K562 (cell line): ENCODE measurements at regions not wholly inside any gene's neighbourhood (a gene's known extent, or its start where the extent isn't known, plus 50 kb on each side); places are given as distances from the start of the nearest gene placed in this dataset.

Experiments
- C11orf30 ChIP-seq: fragments of 450-650 bp; IDR thresholded peaks from 2 replicates; pipeline ENCODE4 v1.6.1; 2016; ENCODE audit warnings: low read depth, mild to moderate bottlenecking
- FOSL1 ChIP-seq: fragments of 200-800 bp; sonication (Bioruptor generic); conservative IDR thresholded peaks from 2 replicates; pipeline ENCODE4 v1.6.1; 2016; ENCODE audit warnings: missing genetic modification characterization, missing compliant biosample characterization
- NFE2 ChIP-seq: IDR thresholded peaks from 2 replicates; pipeline ENCODE4 v1.6.1; 2014; ENCODE audit warnings: antibody characterized with exemption, low read depth
- TCF7L2 ChIP-seq: fragments of 150-350 bp; IDR thresholded peaks from 2 replicates; pipeline ENCODE4 v1.6.1; 2016; ENCODE audit warnings: low read depth, mild to moderate bottlenecking, low read length, moderate library complexity
- TEAD1 ChIP-seq, 2 experiments: fragments of 450-650 bp in 1 of 2; sonication (generic) in 1 of 2; formaldehyde crosslinking; IDR thresholded peaks; 2 replicates each; pipeline versions ENCODE4 v1.4.0 to v1.8.0; 2020 to 2022; ENCODE audit warnings: mild to moderate bottlenecking in 2 of 2, missing genetic modification reagents in 1 of 2
- ZFP30 ChIP-seq: fragments of 250-450 bp; sonication (Bioruptor Pico); IDR thresholded peaks from 2 replicates; pipeline ENCODE4 v1.8.0; 2022; ENCODE audit warnings: moderate library complexity, mild to moderate bottlenecking, inconsistent platforms, borderline replicate concordance
- ZNF316 ChIP-seq: fragments of 450-650 bp; IDR thresholded peaks from 2 replicates; pipeline ENCODE4 v1.6.1; 2016
- TF ChIP-seq, protein P1 (sequence below): fragments of 450-650 bp; IDR thresholded peaks from 2 replicates; pipeline ENCODE4 v1.6.1; 2018; ENCODE audit not compliant: partially characterized antibody

DNA sequence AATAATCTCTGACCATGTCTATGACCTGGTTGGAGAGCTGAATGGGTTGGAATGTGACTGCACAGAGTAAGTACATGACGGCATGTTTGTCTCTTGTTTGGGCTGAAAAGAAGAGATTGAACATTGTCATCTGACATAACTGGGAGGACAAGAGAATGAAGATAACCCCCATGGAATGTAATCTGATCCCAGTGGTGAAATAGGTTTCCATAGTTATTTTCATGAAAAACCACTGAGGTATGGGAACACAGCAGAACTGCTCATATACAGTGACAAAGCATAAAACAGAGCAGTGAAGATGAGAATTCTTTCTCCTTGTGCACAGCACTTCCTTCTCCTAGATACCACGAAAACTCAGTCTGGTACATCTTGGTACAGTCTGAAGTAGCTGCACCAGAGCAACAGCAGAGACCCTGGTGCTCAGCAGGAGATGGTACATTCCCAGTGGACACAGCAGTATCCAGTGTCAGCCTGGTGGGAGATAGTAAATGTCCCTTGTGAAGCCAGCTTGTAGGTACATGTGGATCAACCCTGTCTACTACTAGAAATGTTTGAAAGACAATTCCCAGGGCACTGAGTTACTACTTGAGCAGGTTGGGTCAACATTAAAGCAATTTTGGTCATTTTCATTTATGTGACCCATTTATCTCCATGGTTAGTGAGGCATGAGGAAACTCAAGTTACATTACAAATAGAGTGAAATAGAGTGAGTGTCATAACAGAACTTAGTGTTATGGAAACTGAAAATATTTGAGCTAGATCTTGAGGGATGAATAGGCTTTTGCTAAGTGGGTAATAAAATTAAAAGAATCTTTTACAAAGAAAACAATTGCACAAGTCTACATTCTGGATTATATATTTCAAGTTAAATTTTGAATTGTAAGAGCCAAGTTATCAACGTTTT, 178.3 kb downstream of the SUCNR1 start (continued):
- TF ChIP-seq, protein P1, sequence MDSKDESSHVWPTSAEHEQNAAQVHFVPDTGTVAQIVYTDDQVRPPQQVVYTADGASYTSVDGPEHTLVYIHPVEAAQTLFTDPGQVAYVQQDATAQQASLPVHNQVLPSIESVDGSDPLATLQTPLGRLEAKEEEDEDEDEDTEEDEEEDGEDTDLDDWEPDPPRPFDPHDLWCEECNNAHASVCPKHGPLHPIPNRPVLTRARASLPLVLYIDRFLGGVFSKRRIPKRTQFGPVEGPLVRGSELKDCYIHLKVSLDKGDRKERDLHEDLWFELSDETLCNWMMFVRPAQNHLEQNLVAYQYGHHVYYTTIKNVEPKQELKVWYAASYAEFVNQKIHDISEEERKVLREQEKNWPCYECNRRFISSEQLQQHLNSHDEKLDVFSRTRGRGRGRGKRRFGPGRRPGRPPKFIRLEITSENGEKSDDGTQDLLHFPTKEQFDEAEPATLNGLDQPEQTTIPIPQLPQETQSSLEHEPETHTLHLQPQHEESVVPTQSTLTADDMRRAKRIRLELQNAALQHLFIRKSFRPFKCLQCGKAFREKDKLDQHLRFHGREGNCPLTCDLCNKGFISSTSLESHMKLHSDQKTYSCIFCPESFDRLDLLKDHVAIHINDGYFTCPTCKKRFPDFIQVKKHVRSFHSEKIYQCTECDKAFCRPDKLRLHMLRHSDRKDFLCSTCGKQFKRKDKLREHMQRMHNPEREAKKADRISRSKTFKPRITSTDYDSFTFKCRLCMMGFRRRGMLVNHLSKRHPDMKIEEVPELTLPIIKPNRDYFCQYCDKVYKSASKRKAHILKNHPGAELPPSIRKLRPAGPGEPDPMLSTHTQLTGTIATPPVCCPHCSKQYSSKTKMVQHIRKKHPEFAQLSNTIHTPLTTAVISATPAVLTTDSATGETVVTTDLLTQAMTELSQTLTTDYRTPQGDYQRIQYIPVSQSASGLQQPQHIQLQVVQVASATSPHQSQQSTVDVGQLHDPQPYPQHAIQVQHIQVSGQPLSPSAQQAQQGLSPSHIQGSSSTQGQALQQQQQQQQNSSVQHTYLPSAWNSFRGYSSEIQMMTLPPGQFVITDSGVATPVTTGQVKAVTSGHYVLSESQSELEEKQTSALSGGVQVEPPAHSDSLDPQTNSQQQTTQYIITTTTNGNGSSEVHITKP, result peak; percentile 97
- TF ChIP-seq NFE2 (peak; percentile 42), TEAD1 (CRISPR knock-in tag; IDR thresholded peaks at IDR 0.05) (peak in 1 of 2 experiments; percentile 68; a peak in 1 of 4 replicates), FOSL1 (tag) (no peak), ZFP30 (CRISPR knock-in tag) (no peak), C11orf30 (peak; percentile 51; the same call in 1 of the 2 replicates), TCF7L2 (peak; percentile 66; the same call in 1 of the 2 replicates), ZNF316 (peak; percentile 40; the same call in 1 of the 2 replicates)
